ENCODE measurements at regions not wholly inside any gene's neighbourhood (a gene's known extent, or its start where the extent isn't known, plus 50 kb on each side); places are given as distances from the start of the nearest gene placed in this dataset.
"Not testable (repeated sequence)": the region's sequence is repeated elsewhere in the genome, so short reads cannot be mapped to it uniquely, and the experiment has no call there.

DNA sequence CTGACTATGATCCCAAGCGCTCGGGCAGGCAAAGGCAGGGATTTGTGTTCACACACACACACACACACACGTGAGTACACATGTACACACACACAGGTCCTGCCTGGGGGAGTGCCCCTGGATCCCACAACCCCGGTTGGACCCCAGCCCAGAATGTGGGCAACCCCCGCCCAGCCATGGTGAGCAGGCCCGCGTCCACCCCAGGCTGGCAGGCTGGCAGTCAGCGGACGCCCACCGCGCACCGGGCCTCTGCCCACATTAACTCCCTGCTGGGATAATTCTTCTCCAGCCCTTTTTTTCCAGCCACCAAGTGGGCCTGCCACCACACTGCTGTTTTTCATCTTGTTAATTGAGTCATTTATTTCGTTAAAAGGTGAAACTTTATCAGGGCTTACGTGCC, 256.2 kb downstream of the BCL11B start:
- no peak for DNase-seq

DNA sequence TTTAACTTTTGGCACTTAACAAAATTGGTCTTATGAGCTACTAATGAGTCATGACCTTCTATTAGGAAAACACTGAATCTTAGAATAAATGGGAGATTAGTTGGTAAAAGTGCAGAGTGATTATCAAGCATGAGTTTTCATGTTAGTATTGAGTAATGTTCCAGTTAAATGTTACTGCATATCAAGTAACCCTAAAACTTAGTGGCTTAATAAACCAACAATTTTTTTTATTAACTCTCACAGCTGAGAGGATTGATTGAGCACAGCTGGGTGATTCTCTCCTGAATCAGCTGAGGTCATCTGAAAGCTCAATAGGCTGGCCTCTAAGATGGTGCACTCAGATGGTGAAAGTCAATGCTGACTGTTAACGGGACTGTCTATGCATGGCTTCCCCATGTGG, 248.6 kb downstream of the BCL11B start:
- no peak for DNase-seq

DNA sequence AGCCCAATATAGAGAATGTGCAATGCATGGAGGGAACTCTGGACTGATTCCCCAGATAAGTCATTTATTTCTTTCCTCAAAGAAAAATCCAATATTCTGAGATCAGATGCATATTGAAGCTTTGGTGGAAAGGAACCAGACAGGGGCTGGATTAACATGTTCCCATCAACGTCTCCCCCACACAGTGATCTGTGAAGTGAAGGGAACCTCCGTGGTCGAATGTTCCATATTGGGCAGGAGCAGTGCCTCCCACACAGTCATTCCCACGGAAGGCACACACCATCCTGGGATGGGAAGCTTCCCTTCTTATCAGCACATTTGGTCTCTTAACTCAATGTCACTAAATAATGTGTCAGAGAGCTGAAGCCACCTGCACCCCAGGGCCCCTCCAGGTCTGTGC, 247.1 kb downstream of the BCL11B start:
- no peak for DNase-seq

DNA sequence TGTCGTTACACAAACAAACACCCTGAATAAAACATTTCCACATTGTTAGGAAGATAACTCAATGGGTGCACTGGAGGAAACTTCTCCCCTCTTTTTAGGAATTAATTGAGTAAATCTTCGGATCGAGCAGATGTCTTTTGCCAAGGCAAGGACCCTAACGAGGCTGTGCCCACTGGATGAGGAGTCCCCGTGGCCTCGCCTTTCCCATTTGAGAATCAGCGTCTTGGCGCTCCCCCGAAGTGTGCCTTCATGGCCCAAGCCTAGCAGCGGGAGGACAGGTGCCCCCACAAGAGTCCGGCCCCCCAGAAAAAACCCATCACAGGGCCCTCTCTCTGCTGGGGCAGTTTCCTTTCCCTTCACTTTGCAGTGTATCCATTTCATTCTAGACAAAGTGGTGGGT, 246.6 kb downstream of the BCL11B start:
- DNase-seq = no peak

DNA sequence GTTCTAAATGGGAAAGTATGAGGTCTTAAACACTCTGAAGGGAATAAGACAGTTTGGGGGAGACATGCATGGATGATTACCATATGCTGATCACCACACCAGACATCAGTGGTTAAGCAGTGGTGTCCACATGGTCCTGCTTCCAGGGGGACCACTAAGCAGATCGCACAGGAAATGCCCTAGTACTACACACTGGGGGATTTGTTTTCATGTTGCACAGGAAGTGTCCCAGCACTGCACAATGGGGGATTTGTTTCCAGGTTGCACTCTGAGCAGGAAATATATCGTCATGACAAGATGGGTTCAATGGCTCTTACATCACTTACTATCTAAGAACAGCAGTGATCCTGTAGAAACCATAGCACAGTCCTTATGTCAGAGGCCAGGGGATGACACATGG, 245.5 kb downstream of the BCL11B start:
- no peak for DNase-seq

DNA sequence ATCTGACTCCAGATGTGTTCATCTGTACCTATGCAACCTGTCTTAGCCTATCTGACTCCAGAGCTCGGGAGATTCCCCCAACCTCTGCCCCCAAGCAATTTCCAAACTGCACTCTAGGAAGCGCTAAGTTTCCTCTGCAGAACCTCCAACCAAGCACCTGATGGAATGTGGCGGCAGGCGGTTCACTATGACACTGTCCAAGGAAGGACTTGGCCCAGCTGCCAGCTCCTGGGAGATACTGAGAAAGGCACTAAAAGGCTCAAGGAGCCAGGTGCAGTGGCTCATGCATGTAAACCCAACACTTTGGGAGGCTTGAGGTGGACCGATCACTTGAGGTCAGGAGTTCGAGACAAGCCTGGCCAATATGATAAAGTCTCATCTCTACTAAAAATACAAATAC, 244.0 kb downstream of the BCL11B start:
- no peak for DNase-seq

DNA sequence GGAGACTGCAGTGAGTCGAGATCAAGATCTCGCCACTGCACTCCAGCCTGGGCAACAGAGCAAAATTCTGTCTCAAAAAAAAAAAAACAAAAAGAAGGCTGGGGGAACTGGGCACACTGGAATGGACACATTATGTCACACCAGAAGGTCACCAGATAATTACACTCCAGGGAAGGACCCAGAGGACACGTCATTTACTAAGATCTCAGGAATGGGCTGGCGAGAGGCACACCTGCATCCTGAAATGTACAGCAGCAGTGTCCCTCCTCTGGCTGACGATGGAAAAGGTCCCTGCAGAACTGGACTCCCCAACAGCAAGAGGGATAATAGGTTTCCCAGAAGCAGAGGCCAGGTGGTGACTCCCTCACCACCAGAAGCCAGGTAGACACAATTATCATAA, 243.5 kb downstream of the BCL11B start:
- no peak for DNase-seq

DNA sequence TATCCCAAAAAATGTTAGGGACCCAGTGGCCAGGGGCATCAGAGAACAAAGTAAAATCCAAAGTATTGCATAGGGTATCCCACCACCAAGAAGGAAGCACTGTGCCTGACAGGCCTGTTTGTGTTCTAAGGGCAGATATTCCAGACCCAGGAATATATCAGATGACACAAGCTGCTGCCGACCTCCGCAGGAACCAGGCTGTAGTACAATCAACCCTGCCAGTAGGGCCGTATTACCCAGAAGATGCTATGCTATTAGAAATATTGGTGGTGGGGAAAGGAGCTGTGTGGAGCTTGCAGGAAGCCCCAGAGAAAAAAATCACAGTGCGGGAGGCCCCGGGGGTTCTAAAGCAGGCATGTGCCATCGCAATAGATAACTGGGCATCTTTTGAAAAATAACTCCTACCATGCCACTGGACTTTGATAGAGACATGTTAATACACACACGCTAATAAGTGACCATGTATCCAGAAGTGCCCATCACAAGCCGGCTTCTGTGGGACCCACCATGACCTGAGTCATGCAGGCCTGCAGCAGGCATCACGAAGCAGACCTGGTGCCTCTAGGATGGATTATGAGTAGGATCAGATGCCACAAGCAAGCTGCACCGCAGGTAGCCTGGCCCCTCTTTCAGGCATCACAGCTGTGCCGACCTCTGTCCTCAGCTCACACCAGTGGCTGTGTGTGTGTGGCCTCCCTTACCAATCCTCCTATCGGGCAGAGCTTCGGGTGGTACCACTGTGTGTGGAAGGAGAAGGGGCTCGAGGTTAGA, 242.7 kb downstream of the BCL11B start:
- no peak for DNase-seq

DNA sequence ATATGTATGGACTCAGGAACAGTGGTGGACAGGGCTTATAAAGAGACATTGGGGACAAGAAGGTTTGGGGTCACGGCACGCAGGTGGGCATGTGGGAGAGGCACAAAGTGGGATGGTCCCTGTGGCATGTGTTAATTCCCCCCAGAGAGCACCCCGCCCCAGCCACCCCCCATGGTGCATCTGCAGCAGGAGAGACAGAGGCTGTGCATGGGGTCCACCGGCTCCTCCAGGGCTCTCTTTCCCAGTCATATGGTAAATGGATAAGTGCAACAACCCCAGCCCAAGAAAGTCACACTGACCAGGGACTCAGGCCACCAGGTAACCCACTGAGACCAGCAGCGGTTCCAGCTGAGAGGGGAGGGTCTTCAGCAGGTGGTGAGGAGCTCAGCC, 242.1 kb downstream of the BCL11B start:
- DNase-seq = no peak

DNA sequence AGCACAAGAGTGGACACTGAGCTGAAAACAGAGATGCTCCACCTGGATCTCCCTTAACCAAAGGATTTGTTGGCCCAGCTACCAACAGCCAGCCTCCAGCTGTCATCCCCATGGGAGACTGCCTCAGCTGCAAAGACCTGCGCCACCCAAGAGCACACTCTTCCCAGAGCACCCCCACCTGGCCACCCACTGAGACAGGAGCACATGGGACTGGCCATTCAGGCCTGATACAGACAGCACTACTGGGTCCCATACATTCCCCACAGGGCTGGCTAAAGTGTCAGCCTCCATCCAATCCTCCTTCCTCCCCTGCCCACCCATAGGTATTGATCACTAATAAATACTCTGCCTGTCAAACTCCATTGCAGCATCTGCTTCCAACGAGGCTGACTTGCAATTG, 241.5 kb downstream of the BCL11B start:
- no peak for DNase-seq

DNA sequence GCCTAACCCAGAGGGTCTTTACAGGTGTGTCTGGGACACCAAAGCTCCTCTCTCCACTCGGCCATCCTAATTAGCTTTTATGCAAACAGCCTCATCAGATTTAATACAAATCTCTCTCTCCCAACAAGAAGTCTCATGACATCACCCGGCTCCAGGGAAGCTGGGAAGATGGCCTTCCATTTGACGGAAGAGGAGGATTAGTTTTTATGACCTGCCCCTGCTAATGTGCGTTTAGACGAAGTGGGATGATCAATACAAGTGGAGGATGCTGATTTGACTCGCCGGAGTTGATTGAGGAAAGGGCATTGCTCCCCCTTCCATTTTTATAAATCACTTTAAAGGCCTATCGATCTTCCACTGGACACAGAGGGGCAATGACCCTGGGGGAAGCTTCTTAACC, 239.2 kb downstream of the BCL11B start:
- no peak for DNase-seq

DNA sequence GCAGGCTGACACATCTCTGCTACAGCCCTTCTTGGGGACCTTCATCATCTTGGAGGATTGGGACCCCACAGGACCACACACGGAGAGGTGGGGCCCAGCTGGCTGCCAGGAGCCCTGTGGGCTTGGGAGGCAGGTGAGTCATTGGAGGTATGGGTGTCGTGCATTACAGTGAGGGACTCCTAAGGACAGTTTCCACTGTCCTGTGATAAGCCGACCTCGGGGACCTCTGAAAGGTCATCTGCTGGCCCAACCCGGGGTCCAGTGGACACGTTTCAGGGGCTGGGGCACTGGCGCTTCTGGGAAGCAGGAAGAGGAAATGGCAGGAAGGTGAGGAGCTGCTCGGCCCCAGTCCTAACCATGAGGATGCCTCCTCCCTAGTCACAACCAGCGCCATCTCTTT, 238.0 kb downstream of the BCL11B start:
- no peak for DNase-seq

DNA sequence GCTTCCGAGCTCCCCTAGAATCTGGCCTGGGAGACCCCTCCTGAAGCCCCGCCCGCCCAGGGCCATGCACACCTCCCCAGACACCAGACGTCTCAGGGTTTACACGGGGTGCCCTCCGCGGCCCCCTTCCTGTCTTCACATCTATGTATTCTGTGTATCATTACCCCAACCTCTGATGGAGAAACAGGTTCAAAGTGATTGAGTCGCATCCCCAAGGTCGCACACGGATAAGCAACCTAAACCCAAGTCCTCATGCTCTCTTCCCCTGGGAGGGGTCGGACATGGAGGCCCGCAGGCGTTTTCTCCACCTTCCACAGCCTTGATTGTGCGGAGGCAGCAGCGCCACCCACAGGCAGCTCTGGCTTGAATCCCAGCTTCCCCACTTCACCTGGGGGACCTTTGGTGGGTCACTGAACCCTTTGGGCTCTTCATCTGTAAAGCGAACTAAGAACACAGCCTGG, 237.3 kb downstream of the BCL11B start:
- DNase-seq = no peak

DNA sequence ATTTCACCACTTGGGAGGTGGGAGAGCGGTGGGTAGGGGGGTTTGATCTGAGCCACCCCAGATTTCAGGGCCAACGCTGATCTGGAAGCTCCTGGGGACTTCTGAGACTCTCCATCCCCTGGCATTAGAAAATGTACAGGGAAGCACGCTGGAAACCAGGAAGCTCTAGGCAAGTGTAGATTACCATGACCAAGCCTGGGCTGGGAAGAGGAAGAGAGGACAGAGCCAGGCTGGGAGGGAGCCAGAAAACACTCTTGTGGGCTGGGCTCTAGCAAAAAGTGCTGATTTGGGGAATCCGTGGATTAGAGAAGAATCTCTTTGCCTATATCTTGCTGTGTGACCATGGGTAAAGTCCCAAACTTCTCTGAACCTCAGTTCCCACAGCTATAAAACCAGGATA, 236.7 kb downstream of the BCL11B start:
- DNase-seq = peak; percentile 26

DNA sequence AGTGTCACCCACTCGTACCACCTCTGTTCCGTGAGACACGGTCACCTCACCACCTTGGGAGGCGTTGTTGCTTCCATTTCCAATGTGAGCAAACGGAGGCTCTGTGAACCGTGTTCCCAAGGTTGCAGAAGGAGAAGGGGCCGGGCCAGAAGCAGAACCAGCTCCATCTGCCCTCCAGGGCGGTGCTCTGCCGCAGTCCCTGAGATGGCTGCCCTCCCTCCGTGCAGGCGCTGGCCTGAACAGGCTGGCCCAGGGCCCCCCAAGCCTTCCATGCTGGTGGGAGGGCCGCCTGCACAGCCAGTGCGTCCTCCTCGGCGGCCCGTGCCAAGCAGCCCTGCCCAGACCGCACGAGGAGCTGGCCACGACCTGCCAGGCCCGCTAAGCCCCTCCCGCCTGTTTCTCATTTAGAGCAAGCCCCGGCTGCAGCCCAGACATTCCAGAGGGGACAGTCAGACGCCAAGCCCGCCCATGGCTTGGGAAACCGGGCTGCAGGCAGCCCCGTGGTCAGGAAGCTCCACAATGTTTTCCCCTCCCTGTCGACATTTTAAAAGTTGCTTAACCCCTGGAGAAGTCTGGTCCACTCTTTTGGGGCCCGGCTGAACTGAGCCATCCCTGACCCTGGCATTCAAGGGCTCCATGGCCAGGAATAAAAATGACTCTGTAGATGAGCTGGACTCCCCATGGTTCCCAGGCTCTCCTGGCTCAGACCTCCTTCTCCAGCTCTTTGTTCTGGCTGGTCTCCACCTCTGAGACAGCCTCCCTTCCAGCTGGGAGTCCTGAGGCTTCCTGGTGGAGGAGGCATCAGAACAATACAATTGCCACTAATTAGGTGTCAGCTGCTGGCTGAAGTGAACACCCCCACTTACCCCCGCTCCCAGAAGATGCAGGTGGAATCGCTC, 236.0 kb downstream of the BCL11B start:
- DNase-seq = peak; percentile 29

DNA sequence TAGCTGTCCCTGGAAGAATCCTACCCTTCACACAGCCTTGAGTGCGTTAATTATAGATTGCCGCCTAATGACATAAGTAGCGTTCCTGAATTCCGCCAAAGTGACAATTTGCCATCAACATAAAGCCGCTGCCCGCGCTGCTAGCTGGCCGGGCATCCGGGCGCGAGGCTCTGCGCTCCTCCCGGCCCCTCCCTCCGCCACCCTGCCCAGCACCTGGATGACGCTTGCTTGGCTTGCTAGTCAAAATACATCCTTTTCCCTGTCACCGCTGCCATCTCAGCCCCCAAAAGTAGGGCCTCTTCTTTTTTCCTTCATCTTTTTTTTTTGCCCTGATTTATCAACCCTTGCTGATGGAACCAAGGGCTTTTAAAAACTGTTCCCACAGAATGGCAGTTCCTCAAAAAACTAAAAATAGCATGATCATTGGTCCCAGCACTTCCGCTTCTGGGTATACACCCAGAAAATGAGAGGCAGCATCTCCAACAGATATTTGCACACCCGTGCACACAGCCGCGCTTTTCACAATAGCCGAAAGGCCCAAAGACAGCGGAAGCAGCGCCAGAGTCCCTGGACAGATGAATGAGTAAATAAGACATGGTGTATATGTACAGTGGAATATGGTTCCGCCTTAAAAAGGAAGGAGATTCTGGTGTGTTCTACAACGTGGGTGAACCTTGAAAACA, 235.2 kb downstream of the BCL11B start:
- peak; percentile 55 for DNase-seq

DNA sequence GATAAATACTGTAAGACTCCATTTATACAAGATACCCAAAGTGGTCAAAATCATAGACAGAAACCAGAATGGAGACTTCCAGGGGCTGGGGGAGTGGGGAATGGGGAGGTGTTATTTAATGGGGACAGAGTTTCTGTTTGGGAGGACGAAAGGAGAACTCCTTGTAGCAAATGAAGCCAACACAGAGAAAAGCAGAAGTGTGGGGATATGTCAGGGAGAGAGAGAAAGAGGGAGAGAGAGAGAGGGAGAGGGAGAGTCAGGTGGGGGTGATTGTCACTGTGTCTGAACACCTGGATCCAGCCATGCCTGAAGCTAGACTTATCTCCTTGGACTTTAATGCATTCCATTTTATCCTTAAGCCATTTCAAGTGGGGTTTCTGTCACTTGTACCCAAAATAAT, 234.7 kb downstream of the BCL11B start:
- DNase-seq = not testable (repeated sequence)

DNA sequence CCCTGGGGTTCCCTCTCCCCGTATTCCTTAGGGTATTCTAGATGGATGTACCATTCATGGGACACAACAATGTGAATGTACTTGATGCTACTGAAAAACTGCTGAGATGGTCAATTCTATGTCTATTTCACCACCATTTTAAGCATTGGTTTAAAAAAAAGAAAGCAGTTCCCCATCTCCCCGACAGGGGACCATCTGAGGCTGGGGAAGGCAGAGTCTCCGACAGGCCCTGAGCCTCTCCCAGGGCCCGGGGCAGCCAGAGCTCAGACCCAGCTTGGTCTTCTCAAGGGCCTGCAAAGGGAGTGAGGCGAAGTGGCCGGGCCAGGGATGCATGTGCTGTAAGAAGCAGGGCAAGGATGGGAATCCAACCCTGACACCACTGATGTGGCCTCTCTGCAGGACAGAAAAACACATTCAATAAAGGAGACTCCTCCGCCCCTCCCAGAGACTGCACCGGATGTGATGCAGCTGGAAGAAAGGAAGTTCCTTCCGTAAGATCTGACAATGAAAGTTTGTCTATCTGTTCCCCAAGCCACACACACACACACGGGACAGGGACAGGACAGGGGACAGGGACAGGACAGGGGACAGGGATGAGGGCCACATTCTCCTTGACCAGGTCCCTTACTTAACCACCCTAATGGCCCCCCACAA, 234.1 kb downstream of the BCL11B start:
- no peak for DNase-seq

DNA sequence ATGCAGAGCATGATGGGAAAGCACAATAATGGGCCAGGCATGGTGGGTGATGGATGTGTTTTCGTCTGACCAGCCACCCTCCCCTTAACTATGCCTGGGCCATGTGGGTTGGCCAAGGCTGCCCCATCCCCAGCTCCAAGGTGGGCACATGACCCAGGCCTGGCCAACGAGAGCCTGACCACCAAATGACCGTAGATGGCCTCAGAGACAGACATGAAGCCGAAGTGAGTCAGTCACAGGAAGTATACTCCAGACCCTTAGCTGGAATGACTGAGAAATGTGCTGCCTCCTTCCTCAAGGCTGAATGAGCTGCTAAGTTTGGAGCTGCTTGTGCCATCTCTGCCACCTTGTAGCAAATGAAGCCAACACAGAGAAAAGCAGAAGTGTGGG, 233.6 kb downstream of the BCL11B start:
- no peak for DNase-seq

DNA sequence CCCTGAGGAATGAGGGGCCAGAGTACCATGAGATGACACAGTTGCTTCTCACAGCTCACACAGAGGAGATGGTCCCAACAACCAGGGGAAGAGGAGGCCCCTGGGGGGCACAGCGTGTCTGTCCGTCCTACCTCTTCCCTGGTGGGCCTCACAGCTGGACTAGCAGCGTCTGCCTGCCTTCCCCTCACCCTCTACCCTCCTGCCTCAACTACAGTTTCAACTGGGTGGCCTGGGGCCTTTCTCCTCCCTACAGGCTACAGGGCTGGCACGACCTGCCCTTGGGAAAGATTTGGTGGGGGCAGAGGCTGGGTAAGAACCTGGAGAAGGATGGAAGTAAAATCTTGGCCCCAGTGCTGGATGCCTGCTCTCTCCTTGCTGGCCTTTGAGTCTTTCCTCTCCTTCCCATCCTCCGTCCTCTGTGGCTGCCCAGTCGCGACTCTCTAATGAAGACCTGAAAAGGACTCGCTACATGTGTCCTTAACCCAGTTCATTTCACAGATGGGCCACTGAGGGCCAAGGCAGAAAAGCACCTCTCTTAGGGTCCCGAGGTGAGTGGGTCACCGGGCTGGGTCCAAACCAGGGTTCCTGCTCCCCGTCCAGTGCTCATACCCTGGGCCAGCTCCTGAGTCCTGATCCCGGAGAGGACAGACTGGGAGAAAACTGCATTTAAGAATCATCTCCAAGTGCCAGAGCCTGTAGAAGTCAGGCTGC, 232.5 kb downstream of the BCL11B start:
- DNase-seq = no peak

DNA sequence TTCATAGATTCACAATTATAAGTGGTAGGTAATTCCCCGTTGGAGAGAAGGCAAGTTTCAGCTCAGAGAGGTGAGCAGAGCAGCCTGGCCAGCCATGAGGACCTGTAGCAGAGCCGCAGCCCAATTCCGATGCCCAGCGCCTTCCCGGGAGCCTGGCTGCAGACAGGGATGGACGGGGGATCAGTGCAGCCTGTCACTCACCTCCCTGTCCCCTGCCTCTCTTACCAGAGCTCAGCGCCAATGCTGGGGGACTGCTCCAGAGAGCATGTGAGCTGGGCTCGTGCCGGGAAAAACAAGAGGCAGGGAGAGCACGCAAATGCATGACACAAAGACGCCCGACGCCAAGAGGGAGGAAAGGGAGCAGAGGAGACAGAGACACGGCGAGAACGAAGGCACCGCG, 231.9 kb downstream of the BCL11B start:
- DNase-seq = no peak

DNA sequence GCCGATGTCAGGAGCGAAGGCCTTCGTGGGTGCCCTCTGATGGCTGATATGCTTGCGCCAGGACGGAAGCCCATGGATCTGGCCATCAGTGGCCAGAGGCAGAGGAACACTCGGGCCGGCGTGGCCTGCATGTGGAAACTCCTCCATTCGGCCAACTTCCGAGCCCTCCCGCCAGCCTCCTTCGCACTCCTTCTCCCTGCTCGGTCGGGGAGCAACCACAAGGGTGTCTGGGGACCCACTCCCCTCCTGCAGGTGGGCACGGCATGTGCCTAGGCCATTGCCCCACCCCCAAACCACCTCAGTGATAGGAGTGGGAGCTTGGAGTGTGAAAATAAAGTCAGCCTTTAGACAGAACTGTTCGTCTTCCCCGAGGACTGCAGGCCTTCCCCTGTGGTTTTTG, 231.3 kb downstream of the BCL11B start:
- no peak for DNase-seq
